K562 (cell line): ENCODE measurements at regions not wholly inside any gene's neighbourhood (a gene's known extent, or its start where the extent isn't known, plus 50 kb on each side); places are given as distances from the start of the nearest gene placed in this dataset.

Experiments used
- ATAC-seq: fragments of 200-7000 bp; cut with Tn5 transposase; 3 replicates; pipeline ENCODE4 v1.9.1; 2020; ENCODE audit warnings: moderate library complexity
- BruUV-seq: library from RNA; stranded (reverse); fragments of 400-500 nt; replicated peaks from 2 replicates; lab custom pipeline; 2021; lab: Mats Ljungman, UMichigan
- CTCF ChIA-PET: fragments of 300-600 bp; formaldehyde crosslinking; extraction: SDS; loops from one replicate; lab custom pipeline; 2021; ENCODE audit warnings: low intra/inter-chr PET ratio; lab: Yijun Ruan, JAX
- POLR2A ChIA-PET: fragments of 300-600, 350-650 bp; sonication (Branson Sonifier 250); formaldehyde crosslinking; extraction: SDS; loops from one replicate; lab custom pipeline; 2021; ENCODE audit warnings: antibody characterized with exemption, inconsistent platforms; lab: Yijun Ruan, JAX
- DNase-seq, 4 experiments: peaks; one replicate each; pipeline versions ENCODE4 v3.0.0 to v3.0.0-alpha.2; 2011 to 2018; ENCODE audit warnings: low spot score in 3 of 4, mixed read lengths in 3 of 4; ENCODE audit errors: extremely low read depth in 1 of 4
- FAIRE-seq: peaks from 2 replicates; lab custom pipeline; 2011; peaks lifted over from hg19 to GRCh38; lab: Jason Lieb, UNC
- H2AFZ ChIP-seq: 2 replicates; pipeline ENCODE4 v1.6.0; 2011; ENCODE audit warnings: low read depth, low read length, control low read depth, inconsistent platforms
- H3K27ac ChIP-seq: fragments of 200-600 bp; 3 replicates; pipeline ENCODE4 v1.8.0; 2011; ENCODE audit warnings: low read depth, mild to moderate bottlenecking, control low read depth, inconsistent platforms, low read length, moderate library complexity, mixed read lengths; ENCODE audit errors: extremely low read depth
- H3K27me3 ChIP-seq, 2 experiments: fragments of 300-600 bp in 1 of 2; 2 replicates in 1 of 2; 3 replicates in 1 of 2; pipeline versions ENCODE4 v1.6.0 to v1.8.0; 2011; ENCODE audit warnings: inconsistent platforms in 2 of 2, low read length in 2 of 2, mild to moderate bottlenecking in 1 of 2, mixed read lengths in 1 of 2, moderate library complexity in 1 of 2; ENCODE audit not compliant: control insufficient read depth in 2 of 2, insufficient read depth in 2 of 2
- H3K36me3 ChIP-seq: fragments of 300-600 bp; 3 replicates; pipeline ENCODE4 v1.8.0; 2011; ENCODE audit warnings: mild to moderate bottlenecking, low read length, inconsistent platforms; ENCODE audit not compliant: control insufficient read depth, insufficient read depth
- H3K4me1 ChIP-seq, 2 experiments: fragments of 200-600 bp in 1 of 2; replicated peaks in 1 of 2; 2 replicates in 1 of 2; 3 replicates in 1 of 2; pipeline versions ENCODE4 v1.5.1 to v1.8.0; 2011; ENCODE audit warnings: inconsistent platforms in 2 of 2, low read length in 2 of 2, mild to moderate bottlenecking in 1 of 2, mixed read lengths in 1 of 2, moderate library complexity in 1 of 2; ENCODE audit not compliant: control insufficient read depth in 2 of 2, insufficient read depth in 2 of 2
- H3K4me2 ChIP-seq: 2 replicates; pipeline ENCODE4 v1.6.1; 2011; ENCODE audit warnings: low read length, control low read depth, inconsistent platforms, mixed read lengths; ENCODE audit not compliant: insufficient read depth
- H3K4me3 ChIP-seq: fragments of 200-600 bp; sonication (generic), shearing (Covaris generic); 2 replicates; pipeline ENCODE4 v1.5.1; 2016; ENCODE audit warnings: control low read depth, inconsistent platforms
- H3K79me2 ChIP-seq: fragments of 200-600 bp; 3 replicates; pipeline ENCODE4 v1.8.0; 2011; ENCODE audit warnings: low read length, inconsistent platforms; ENCODE audit not compliant: control insufficient read depth, insufficient read depth
- H3K9ac ChIP-seq, 2 experiments: 2 replicates each; pipeline versions ENCODE4 v1.6.0 to v1.6.1; 2011; ENCODE audit warnings: low read depth in 2 of 2, low read length in 2 of 2, control low read depth in 1 of 2, inconsistent platforms in 1 of 2, mild to moderate bottlenecking in 1 of 2, mixed read lengths in 1 of 2; ENCODE audit not compliant: insufficient read depth in 1 of 2
- H3K9me1 ChIP-seq: one replicate; pipeline ENCODE4 v1.6.0; 2011; ENCODE audit warnings: inconsistent platforms, mild to moderate bottlenecking, low read length, moderate library complexity; ENCODE audit not compliant: control insufficient read depth, insufficient read depth
- H3K9me3 ChIP-seq: replicated peaks from 2 replicates; pipeline ENCODE4 v1.5.1; 2011; ENCODE audit warnings: low read depth, low read length, inconsistent platforms; ENCODE audit not compliant: control insufficient read depth, insufficient read depth
- H4K20me1 ChIP-seq: replicated peaks from 2 replicates; pipeline ENCODE4 v1.6.1; 2011; ENCODE audit warnings: low read length, inconsistent platforms, mixed read lengths; ENCODE audit not compliant: control insufficient read depth, insufficient read depth
- CBX1 ChIP-seq: sonication (generic); IDR thresholded peaks from 2 replicates; pipeline ENCODE4 v1.6.1; 2016; ENCODE audit warnings: antibody characterized with exemption, low read depth, mild to moderate bottlenecking
- ELF4 ChIP-seq: fragments of 450-650 bp; formaldehyde crosslinking; IDR thresholded peaks from 2 replicates; pipeline ENCODE4 v1.4.0; 2022; ENCODE audit warnings: missing genetic modification characterization
- ELK3 ChIP-seq: fragments of 450-650 bp; formaldehyde crosslinking; IDR thresholded peaks from 2 replicates; pipeline ENCODE4 v1.4.0; 2020; ENCODE audit warnings: mild to moderate bottlenecking
- FOXA3 ChIP-seq, 2 experiments: fragments of 450-650 bp in 1 of 2; sonication (generic) in 1 of 2; formaldehyde crosslinking; IDR thresholded peaks in 1 of 2; conservative IDR thresholded peaks in 1 of 2; 2 replicates each; pipeline versions ENCODE4 v1.4.0 to v1.8.0; 2020 to 2022; ENCODE audit warnings: mild to moderate bottlenecking in 2 of 2, missing genetic modification reagents in 1 of 2
- NCOA6 ChIP-seq: fragments of 450-650 bp; IDR thresholded peaks from 2 replicates; pipeline ENCODE4 v1.6.1; 2017; ENCODE audit warnings: mild to moderate bottlenecking
- POLR3A ChIP-seq: IDR thresholded peaks from 2 replicates; pipeline ENCODE4 v1.6.1; 2011; ENCODE audit warnings: borderline replicate concordance, mild to moderate bottlenecking, moderate library complexity; ENCODE audit not compliant: insufficient read length, insufficient read depth; ENCODE audit errors: extremely low read depth
- ZNF785 ChIP-seq: fragments of 250-450 bp; sonication (Bioruptor Pico); IDR thresholded peaks from 2 replicates; pipeline ENCODE4 v1.4.0; 2020; ENCODE audit warnings: mild to moderate bottlenecking
- WGBS: fragments of 100-300 bp; shearing (Covaris generic); methylation state at CpG from one replicate; pipeline ENCODE4 v1.1.6; 2016; ENCODE audit warnings: low coverage, mixed read lengths; ENCODE audit not compliant: insufficient coverage; ENCODE audit errors: missing lambda C conversion rate; 5-methylcytosine and 5-hydroxymethylcytosine counted together
- in situ Hi-C: fragments of 300-500 bp; cut with MboI; formaldehyde crosslinking; loops from 4 replicates; pipeline ENCODE4 v1.15.0; 2018; ENCODE audit warnings: inconsistent platforms, mixed read lengths
- intact Hi-C: fragments of 100-400 bp; cut with micrococcal nuclease; formaldehyde crosslinking; loops from 2 replicates; pipeline ENCODE4 v1.14.2; 2022
- TF ChIP-seq, protein P1 (sequence below): fragments of 250-450 bp; sonication (Bioruptor Pico); IDR thresholded peaks from 2 replicates; pipeline ENCODE4 v1.5.0; 2020; ENCODE audit warnings: mild to moderate bottlenecking

DNA sequence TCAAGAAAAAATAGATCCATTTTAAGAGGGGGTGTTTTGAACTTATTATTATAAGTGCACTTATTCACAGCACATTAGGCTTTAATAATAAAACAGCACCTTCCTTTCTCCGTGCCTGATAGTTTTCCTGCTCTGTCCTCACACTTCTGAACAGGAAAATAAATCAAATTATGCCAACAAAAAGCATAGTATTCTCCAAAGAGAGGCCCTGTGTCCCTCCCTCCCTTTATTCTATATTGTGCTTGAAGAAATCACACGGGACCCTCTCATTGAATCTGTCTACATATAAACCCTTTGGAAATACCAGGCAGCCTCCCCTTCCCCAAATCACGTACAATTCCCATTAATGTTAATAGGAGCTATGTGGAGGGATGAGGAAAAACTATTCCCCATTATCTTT is 462.9 kb upstream of the NRSN1 start (continued):
- no peak for TF ChIP-seq FOXA3 (CRISPR knock-in tag; conservative IDR thresholded peaks at IDR 0.05 in 1 of 2, IDR thresholded peaks at IDR 0.05 in 1 of 2)
- TF ChIP-seq ELK3 (CRISPR knock-in tag) = no peak

GRCh38 chr6:23663652-23664051 is 462.4 kb upstream of the NRSN1 start:
- Histone ChIP-seq H3K27me3 (no peaks in the 10 kb centered on the region), H3K9ac (no peak overlapping the region), H3K4me1 (no peaks in the 10 kb centered on the region), H3K9me3 (no peaks in the 10 kb centered on the region), H3K27ac (no peak overlapping the region), H4K20me1 (no peaks in the 10 kb centered on the region), H3K4me2 (no peak overlapping the region), H3K4me3 (no peak overlapping the region), H3K79me2 (no peaks in the 10 kb centered on the region), H3K36me3 (no peaks in the 10 kb centered on the region), H3K9me1 (no peaks in the 10 kb centered on the region), H2AFZ (no peak overlapping the region)
- CTCF ChIA-PET = no interaction called here
- WGBS = 0% methylated on average over 1 of the region's 1 CpG
- no peak for FAIRE-seq
- intact Hi-C loops (no loop called here), in situ Hi-C loops (no loop called here)
- no peak for DNase-seq
- POLR2A ChIA-PET = no interaction called here
- no TSS peak for BruUV-seq
- no peak for ATAC-seq
- TF ChIP-seq ELF4 (no peak), ZNF785 (CRISPR knock-in tag) (no peak), CBX1 (no peak), NCOA6 (no peak), POLR3A (no peak)
- TF ChIP-seq, protein P1, sequence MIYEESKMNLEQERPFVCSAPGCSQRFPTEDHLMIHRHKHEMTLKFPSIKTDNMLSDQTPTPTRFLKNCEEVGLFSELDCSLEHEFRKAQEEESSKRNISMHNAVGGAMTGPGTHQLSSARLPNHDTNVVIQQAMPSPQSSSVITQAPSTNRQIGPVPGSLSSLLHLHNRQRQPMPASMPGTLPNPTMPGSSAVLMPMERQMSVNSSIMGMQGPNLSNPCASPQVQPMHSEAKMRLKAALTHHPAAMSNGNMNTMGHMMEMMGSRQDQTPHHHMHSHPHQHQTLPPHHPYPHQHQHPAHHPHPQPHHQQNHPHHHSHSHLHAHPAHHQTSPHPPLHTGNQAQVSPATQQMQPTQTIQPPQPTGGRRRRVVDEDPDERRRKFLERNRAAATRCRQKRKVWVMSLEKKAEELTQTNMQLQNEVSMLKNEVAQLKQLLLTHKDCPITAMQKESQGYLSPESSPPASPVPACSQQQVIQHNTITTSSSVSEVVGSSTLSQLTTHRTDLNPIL (CRISPR knock-in tag) = no peak
- TF ChIP-seq, all 486 proteins: peak for 0
